PC-9 (cell line): ENCODE measurements at regions not wholly inside any gene's neighbourhood (a gene's known extent, or its start where the extent isn't known, plus 50 kb on each side); places are given as distances from the start of the nearest gene placed in this dataset.

Experiments used
- BruUV-seq: library from RNA; stranded (reverse); fragments of 400-500 nt; replicated peaks from 2 replicates; lab custom pipeline; 2021; lab: Mats Ljungman, UMichigan
- CTCF ChIA-PET: fragments of 300-600 bp; sonication (Branson Sonifier 250); formaldehyde crosslinking; loops from one replicate; lab custom pipeline; 2022; ENCODE audit warnings: antibody characterized with exemption; lab: Charles Lee
- POLR2A ChIA-PET: fragments of 300-600 bp; sonication (Branson Sonifier 250); formaldehyde crosslinking; loops from one replicate; lab custom pipeline; 2022; ENCODE audit warnings: antibody characterized with exemption; ENCODE audit not compliant: unreplicated experiment; lab: Charles Lee
- DNase-seq, 2 experiments: peaks; one replicate each; pipeline versions ENCODE4 v3.0.0 to v3.0.0-alpha.2; 2015 to 2022; ENCODE audit warnings: mixed read lengths in 1 of 2
- H2AFZ ChIP-seq: fragments of 200-600 bp; sonication (generic); 2 replicates; pipeline ENCODE4 v1.8.1; 2017; ENCODE audit warnings: antibody characterized with exemption
- H3F3A ChIP-seq: fragments of 200-600 bp; sonication (generic); 2 replicates; pipeline ENCODE4 v1.8.1; 2017; ENCODE audit warnings: antibody characterized with exemption, mild to moderate bottlenecking, low read depth; ENCODE audit not compliant: insufficient read depth
- H3K27ac ChIP-seq: fragments of 200-600 bp; sonication (generic); 2 replicates; pipeline ENCODE4 v1.6.1; 2016; ENCODE audit warnings: mixed run types
- H3K27me3 ChIP-seq: fragments of 200-600 bp; sonication (generic); 2 replicates; pipeline ENCODE4 v1.6.1; 2016; ENCODE audit warnings: low read depth, mixed run types; ENCODE audit not compliant: insufficient read depth
- H3K36me3 ChIP-seq: fragments of 200-600 bp; sonication (generic); 2 replicates; pipeline ENCODE4 v1.6.1; 2016; ENCODE audit warnings: low read depth, mixed run types
- H3K4me1 ChIP-seq: fragments of 200-600 bp; sonication (generic); replicated peaks from 2 replicates; pipeline ENCODE4 v1.6.1; 2016; ENCODE audit warnings: mixed run types; ENCODE audit not compliant: insufficient read depth
- H3K4me2 ChIP-seq: fragments of 200-600 bp; sonication (generic); 2 replicates; pipeline ENCODE4 v1.6.1; 2017; ENCODE audit warnings: mixed run types
- H3K4me3 ChIP-seq: fragments of 200-600 bp; sonication (generic); 2 replicates; pipeline ENCODE4 v1.6.1; 2016; ENCODE audit warnings: mixed run types
- H3K79me2 ChIP-seq: fragments of 200-600 bp; sonication (generic); 2 replicates; pipeline ENCODE4 v1.6.1; 2017; ENCODE audit warnings: low read depth, mixed run types
- H3K9me2 ChIP-seq: fragments of 200-600 bp; sonication (generic); 2 replicates; pipeline ENCODE4 v1.8.1; 2017; ENCODE audit warnings: mild to moderate bottlenecking; ENCODE audit not compliant: insufficient read depth
- H3K9me3 ChIP-seq: fragments of 200-600 bp; sonication (generic); 2 replicates; pipeline ENCODE4 v1.8.1; 2016; ENCODE audit warnings: low read depth; ENCODE audit not compliant: insufficient read depth
- H4K20me1 ChIP-seq: fragments of 200-600 bp; sonication (generic); 2 replicates; pipeline ENCODE4 v1.8.1; 2017; ENCODE audit not compliant: insufficient read depth
- CTCF ChIP-seq: fragments of 200-600 bp; sonication (generic); conservative IDR thresholded peaks from 2 replicates; pipeline ENCODE4 v1.6.1; 2017; ENCODE audit warnings: mixed run types, antibody characterized with exemption, mild to moderate bottlenecking, moderate library complexity
- EZH2 ChIP-seq: fragments of 200-600 bp; sonication (generic); IDR thresholded peaks from 2 replicates; pipeline ENCODE4 v1.8.0; 2017; ENCODE audit warnings: antibody characterized with exemption, low read depth
- intact Hi-C: fragments of 100-400 bp; cut with micrococcal nuclease; formaldehyde crosslinking; loops from one replicate; pipeline ENCODE4 v1.10.0; 2022; ENCODE audit not compliant: unreplicated experiment

- Histone ChIP-seq H3K4me3 (no peak overlapping the region), H3K9me3 (no peaks in the 10 kb centered on the region), H3K4me2 (no peak overlapping the region), H3F3A (no peaks in the 10 kb centered on the region), H3K79me2 (no peaks in the 10 kb centered on the region), H2AFZ (peak overlapping the region; percentile 58; the same call in 1 of the 2 replicates), H4K20me1 (no peaks in the 10 kb centered on the region), H3K4me1 (no peaks in the 10 kb centered on the region), H3K36me3 (no peaks in the 10 kb centered on the region), H3K27me3 (no peaks in the 10 kb centered on the region), H3K27ac (no peak overlapping the region), H3K9me2 (no peaks in the 10 kb centered on the region; the same call in 1 of the 2 replicates)
- BruUV-seq, result no TSS peak
- CTCF ChIA-PET, result no interaction called here
- DNase-seq, result no peak
- intact Hi-C loops, result no loop called here
- POLR2A ChIA-PET, result no interaction called here
- no peak for TF ChIP-seq EZH2
- TF ChIP-seq CTCF, result no peak
These were observed 117.6 kb upstream of the MGAT4C start for GRCh38 chr12:86373813-86374212.

GRCh38 chr12:86367137-86367536 lies 110.9 kb upstream of the MGAT4C start:
- H4K20me1 ChIP-seq, result no peaks in the 10 kb centered on the region
- no peaks in the 10 kb centered on the region for H3K79me2 ChIP-seq
- H3K27ac ChIP-seq, result no peak overlapping the region
- ChIA-PET POLR2A (no interaction called here), CTCF (no interaction called here)
- H3K36me3 ChIP-seq, result no peaks in the 10 kb centered on the region
- no peaks in the 10 kb centered on the region; the same call in 1 of the 2 replicates for H3K9me2 ChIP-seq
- no peak for DNase-seq
- intact Hi-C loops, result no loop called here
- H3K4me2 ChIP-seq, result no peak overlapping the region
- no peak overlapping the region for H2AFZ ChIP-seq
- no peaks in the 10 kb centered on the region for H3K9me3 ChIP-seq
- TF ChIP-seq CTCF, result no peak
- no peak for TF ChIP-seq EZH2
- no peaks in the 10 kb centered on the region for H3K4me1 ChIP-seq
- BruUV-seq, result no TSS peak
- H3F3A ChIP-seq, result no peaks in the 10 kb centered on the region
- H3K27me3 ChIP-seq, result no peaks in the 10 kb centered on the region
- no peak overlapping the region for H3K4me3 ChIP-seq

- Histone ChIP-seq H3K27ac (no peak overlapping the region), H3K36me3 (no peaks in the 10 kb centered on the region), H3K4me1 (no peaks in the 10 kb centered on the region), H3K9me3 (no peaks in the 10 kb centered on the region; the same call in 1 of the 2 replicates), H3K4me2 (no peak overlapping the region), H2AFZ (peak overlapping the region; percentile 75), H3K27me3 (no peaks in the 10 kb centered on the region), H3K9me2 (no peaks in the 10 kb centered on the region), H3F3A (no peaks in the 10 kb centered on the region), H4K20me1 (no peaks in the 10 kb centered on the region), H3K79me2 (no peaks in the 10 kb centered on the region), H3K4me3 (no peak overlapping the region)
- DNase-seq, result no peak
- CTCF ChIA-PET, result no interaction called here
- no peak for TF ChIP-seq CTCF
- TF ChIP-seq EZH2, result no peak
- POLR2A ChIA-PET, result no interaction called here
- BruUV-seq, result no TSS peak
- intact Hi-C loops, result no loop called here
These were observed 93.0 kb upstream of the MGAT4C start for GRCh38 chr12:86349196-86349595.
